HG03442 (cell line): ENCODE measurements at regions not wholly inside any gene's neighbourhood (a gene's known extent, or its start where the extent isn't known, plus 50 kb on each side); places are given as distances from the start of the nearest gene placed in this dataset.
A peak's percentile ranks its signal among the peaks of the same experiment; 100 is the strongest.
"Not testable (repeated sequence)": the region's sequence is repeated elsewhere in the genome, so short reads cannot be mapped to it uniquely, and the experiment has no call there.

Source experiments
- ATAC-seq: cut with Tn5 transposase; IDR thresholded peaks from one replicate; pipeline ENCODE4 v1.9.1; 2021; ENCODE audit warnings: mild to moderate bottlenecking, moderate library complexity; ENCODE audit not compliant: unreplicated experiment

DNA sequence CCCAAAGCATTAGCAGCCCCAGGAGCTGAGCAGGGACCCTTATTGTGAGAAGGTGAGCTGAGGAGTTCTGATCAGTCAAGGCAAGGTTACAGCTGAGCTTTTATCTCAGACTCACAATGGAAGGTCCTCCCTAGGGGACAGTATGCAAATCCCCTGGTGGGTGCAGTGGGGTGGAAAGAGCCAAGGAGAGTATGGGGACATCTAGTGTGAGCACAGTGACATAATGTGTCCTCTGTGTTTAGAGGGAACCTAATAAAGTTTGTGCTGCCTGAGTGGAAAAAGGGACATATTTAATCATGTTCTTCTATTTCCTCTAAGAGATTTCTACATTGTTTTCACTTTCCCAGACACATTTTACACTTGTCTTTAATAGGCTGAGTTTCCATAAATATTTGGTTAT lies 438.0 kb downstream of the RPIA start:
- ATAC-seq = not testable (repeated sequence)

DNA sequence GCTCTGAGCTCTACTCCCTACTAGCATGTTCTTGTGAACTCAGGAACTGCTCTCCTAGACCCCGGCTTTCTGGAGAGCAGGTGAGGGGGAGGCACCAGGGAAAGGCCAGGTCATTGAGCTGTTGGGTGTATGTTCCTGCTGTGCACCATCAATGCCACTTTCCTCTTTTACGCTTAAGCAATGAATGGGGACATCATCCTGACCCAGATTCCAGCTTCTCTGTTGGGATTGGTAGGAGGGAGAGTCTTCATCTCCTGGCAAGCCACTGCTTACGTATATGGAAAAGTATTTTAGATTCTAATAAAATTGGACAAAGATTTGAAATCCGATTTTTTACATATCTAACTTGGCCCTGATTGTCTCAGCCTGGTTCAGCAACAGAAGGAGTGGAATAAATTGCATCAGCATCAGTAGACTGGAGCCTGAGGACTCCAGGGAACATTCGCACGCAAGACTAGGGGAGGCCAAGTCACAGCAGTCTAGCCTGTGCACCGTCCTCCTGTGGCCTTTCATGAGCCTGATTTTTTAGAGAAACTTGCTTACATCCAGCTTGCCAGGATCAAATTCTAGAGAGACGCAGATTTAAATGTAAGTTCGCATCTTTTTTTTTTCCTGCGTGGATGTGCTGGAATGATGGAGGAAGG lies 439.3 kb downstream of the RPIA start:
- not testable (repeated sequence) for ATAC-seq

DNA sequence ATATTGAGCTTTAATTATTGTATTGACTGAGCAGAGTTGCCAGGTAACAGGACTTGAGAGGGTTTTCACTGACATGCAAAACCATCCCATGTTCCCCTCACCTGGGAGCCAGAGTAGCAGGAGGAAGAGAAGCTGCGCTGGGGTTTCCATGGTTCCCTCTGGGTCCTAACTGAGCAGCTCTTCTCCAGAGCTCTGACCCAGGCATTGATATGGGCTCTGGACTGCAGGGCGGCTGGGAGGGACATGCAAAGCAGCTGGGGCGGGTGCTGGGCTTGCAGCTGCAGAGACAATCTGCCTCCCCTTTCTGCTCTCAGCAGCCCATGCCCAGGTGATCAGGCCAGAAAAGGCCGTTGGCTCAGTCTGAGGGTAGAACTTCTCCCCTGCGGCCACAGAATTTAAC lies 451.5 kb downstream of the RPIA start:
- not testable (repeated sequence) for ATAC-seq

DNA sequence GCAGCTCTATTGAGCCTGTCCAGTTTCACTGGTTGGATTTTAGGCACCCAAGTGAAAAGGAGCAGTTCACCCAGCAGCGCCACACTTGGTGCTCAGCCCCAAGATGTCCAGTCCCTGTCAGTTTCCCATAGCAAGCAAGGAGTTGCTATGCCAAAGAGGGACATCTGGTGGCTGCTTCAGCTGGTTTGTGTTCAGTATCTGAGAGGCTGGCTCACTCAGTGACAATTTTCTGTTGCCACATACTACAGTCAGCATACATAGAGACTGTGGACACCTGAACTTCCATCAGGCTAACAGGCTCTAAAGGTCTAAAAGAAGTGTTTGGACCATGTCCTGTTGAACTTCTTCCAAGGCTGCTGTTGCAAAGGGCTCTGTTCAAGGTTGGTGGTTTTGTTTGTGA lies 453.9 kb downstream of the RPIA start:
- not testable (repeated sequence) for ATAC-seq

DNA sequence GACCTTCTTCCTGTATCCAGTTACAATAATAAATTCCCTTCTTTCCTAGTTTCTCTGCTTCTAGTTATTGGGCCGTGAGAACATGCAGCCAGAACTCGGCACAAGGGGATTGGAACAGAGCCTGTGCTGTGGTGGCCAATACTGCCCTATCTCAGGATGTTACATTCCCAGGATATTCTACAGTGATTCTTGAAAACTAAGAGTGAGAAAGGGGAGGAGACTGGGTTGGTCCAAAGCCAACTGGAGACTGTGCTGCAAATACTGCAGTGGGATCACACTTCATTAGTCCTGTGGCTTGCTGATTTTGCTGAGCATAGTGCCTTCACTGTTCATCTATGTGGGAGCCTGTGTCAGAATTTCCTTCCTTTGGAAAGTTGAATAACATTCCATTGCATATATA lies 456.8 kb downstream of the RPIA start:
- not testable (repeated sequence) for ATAC-seq

DNA sequence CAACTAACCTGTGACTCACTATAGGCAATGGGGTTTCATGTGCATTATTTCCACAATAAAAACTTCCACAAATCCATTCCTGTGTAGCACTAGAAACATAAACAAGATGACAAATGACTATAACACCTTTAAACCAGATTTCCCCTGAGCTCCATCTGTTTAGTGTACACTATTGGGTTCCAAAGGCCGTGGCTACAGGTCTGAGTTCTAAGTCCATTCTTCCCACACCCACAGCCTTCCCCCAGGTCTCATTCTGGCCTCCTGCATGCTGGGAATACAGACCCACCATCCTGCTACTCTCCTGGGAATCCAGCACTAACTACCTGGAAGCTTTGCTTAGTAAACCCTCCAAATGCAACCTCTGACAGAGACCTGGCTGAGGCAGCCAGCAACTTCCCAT lies 460.2 kb downstream of the RPIA start:
- not testable (repeated sequence) for ATAC-seq

DNA sequence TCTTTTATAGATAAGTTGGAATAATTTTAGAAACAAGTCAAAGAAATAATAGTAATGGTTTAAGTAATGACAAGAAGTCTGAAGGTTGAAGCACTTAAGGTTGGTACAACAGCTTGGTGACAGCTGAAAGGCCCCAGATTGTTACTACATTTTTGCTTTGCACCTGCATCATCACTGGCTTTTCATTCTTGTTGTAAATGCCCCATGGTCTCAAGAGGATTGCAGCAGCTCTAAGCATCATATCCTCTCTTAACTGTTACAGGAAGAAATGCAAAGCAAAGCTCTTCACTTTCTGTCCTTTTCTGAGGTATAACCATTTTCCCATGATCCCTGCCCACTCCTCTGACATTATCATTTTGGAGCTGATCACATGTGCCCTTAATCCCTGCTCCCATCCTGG lies 461.0 kb downstream of the RPIA start:
- ATAC-seq = not testable (repeated sequence)

DNA sequence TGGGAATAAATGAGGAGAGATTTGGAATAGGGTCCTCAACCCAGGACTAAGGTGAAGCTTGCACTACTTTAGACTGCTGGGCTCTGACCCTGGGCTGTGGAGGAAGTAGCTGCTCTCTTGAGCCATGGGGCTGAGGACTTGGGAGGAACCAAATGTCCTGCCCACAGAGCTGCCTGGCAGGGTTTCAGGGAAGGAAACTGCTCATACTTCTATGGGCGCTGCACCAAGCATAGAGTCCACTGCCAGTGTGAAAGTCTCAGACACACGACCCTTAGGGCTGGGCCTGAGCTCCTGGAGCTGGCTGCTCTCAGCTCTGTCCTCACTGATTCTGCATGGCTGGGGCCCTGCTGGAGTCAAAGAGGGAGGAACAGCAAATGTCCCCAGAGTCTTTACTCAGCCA lies 461.7 kb downstream of the RPIA start:
- not testable (repeated sequence) for ATAC-seq

DNA sequence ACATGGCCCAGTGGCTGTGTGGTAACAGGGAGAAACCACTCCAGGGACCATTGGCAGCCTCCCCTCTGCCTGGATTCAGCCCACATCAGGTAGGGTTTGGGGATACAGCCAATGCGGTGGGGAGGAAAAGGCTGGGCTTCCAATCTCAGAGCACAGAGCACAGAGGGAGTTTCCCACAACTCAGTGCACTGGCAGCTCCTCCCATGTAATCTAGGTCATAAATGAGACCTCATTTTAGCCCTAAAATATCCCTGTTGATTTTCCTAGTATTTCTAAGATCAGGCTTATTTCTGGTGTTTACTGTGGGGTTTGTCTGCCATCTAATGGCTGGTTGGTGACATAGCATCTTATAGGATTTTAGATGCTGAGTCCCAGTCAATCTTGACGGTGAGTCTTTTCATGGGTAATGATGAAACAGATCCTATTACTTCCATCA lies 462.8 kb downstream of the RPIA start:
- peak; percentile 54 for ATAC-seq

DNA sequence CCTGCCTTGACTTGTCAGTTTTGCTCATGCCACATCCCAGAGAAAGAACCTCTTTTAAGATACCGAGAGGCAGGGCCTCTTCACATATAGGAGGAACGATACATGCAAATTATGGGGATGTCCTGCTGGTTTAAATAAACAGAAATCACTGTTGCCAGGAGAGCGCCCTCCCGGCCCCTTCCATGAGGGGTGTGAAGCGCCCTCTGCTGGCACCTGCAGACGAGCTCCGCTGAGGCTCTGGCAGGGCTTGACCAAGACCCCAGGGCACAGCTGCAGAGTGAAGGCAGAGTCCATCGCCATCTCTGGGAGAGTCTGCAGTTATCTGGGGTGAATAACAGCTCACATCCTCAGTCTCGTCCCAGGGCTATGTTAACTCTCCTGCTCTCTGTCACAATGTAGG lies 468.8 kb downstream of the RPIA start:
- peak; percentile 84 for ATAC-seq

DNA sequence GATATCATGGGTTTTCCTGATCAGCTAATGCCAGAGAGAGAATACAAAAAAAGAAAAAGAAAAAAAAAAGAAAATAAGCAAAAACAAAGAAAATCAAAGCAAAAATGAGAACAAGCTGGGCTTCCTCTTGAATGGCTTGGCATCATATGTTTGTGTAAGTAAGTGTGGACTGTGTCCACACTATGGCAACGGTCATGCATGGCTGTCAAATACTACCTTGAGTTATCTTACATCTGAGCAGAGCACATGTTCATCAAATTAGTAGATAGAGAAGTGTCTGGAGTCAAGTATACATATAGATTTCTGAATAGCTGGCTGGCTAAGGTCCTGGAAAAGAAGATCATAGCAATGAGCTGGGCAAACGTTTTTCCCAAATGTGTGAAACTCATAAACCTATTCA lies 470.2 kb downstream of the RPIA start:
- not testable (repeated sequence) for ATAC-seq

DNA sequence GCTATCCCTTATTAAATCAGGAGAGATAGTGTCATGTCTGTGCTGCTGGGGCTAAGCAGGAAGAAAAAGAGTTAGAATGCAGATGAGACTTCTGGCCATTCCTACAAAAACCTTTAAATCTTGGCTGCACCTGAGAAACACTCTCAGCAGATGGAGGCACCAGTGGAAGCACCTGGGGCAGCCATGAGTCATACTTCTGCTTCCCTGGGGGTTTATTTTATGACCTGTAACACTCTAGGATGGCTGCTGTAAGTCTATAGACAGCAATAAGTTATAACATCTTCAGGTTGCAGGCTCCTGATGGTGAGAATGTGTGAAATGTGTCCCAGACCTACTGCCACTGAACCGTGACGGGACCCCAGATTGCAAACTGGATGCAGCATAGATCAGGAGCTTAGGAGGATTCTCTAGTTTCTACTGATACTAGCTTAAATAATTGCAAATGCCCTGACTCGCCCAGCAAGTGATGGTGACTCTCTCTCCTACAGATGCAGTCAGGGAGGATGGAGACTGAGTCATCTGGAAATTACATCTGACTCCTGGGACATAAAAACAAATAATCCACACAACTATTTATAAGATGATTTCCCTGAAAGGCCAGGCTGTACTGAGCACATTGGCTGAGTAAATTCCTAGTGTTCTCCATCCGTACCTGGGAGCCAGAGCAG lies 479.2 kb downstream of the RPIA start:
- not testable (repeated sequence) for ATAC-seq

DNA sequence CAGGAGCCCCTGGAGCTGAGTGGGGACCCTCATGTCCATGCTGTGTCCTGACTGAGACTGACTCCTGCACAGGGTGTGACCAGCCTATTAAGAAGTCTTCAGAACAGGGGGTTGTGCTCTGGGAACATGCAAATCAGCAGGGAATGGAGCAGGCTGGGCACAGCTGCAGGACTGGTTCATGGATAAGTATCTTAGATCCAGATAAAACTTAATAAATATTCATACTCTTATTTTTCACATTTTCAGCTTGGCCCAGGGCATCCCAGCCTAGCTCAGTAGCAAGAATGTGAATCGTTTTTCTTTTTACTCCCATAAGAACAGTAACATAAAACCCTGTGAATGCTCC lies 479.7 kb downstream of the RPIA start:
- not testable (repeated sequence) for ATAC-seq

DNA sequence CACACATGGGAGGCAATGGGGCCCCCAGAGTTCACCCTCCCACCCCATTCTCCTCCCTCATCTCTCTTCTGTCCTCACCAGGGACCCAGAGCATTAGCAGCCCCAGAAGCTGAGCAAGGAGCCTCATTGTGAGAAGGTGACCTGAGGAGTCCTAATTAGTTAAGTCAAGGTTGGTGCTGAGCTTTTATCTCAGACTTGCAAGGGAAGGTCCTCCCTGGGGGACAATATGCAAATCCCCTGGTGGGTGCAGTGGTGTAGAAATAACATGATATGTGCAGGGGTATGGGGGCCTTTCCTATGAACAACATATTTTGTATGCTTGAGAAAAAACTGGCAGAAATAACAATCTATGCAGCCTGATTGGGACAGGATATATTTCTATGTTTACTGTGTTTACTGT lies 485.5 kb downstream of the RPIA start:
- ATAC-seq = not testable (repeated sequence)

DNA sequence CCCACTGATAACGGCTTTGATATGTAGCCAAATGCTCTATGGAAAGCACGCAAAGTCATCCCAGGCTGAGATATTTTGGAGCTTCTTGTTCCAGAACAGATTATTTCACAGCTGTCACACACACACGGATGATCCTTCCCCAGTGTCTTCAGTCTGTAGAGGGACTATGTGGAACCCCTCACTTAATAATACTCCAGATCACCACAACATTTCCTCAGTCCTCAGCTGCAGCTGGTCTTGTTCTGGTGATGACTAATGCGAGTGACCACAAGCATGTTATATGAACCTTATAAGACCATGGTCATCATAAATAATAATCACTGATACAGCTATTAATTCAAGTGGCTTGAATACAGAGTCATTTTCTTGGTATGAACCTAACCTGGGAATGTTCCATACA lies 490.7 kb downstream of the RPIA start:
- not testable (repeated sequence) for ATAC-seq

DNA sequence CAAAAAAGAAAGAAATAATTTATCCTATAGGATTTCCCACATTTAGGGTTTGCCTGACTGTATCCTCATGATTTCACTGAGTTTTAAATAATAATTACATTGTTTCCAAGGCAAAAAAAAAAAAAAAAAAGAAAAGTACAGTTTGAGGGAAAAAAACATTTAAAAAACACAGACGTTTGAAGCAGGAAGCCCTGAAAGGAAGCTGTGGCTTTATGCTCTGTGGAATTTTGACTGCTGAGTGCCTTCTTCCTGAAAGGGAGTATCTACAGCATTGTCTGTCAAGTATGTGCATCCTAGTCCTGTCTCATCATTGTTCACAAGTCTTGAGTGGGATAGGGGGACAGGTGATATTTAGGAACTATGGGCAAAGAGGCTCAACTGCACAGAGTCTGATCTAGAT lies 493.3 kb downstream of the RPIA start:
- not testable (repeated sequence) for ATAC-seq

DNA sequence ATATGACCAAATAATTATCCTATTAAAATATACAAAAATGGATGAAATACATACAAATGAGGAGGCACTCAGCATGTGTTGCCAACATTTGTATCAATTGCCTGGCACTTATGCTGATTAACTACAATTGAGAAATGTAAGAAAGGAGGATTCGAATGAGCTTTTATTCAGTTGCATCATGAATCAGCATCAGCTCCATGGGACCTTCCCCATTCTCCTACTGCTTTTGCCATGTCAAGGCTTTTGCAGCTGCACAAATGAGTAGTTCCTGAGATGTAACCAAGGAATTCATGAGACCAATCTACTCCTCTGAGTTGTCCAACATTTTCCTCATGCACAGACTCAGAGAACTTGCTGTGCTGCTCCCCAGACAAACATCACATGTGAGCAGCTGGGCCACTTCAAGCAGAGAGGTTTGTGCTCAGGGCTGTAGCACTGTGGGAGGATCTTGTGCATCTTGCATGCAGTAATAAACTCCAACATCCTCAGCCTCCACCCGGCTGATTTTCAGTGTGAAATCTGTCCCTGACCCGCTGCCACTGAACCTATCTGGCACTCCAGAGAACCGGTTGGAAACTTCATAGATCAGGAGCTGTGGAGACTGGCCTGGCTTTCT lies 504.3 kb downstream of the RPIA start:
- not testable (repeated sequence) for ATAC-seq

DNA sequence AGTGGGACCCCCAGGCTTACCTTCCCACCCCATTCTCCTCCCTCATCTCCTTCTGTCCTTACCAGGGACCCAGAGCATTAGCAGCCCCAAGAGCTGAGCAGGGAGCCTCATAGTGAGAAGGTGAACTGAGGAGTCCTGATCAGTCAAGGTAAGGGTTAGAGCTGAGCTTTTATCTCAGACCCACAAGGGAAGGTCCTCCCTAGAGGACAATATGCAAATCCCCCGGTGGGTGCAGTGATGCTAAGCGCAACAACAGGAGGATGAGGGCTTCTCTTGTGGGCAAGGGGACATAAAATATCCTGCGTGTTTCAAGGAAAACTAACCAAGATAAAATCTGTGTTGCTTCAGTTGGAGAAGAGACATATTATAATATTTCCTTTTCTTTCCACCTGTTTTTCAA lies 505.2 kb downstream of the RPIA start:
- not testable (repeated sequence) for ATAC-seq

DNA sequence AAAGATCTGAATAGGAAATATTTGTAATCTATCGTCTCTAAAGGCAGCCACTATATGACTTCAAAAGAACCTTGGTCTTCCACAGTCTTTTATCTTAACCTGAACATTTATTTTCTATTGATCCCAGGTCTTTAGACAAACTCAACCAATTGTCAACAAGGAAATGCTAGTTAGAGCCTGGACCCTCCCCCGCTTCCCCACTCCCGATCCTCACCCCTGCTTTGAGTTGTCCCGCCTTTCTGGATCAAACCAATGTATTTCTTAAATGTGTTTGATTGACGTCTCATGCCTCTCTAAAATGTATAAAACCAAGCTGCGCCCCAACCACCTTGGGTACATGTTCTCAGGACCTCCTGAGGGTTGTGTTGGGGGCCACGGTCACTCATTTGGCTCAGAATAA lies 506.6 kb downstream of the RPIA start:
- ATAC-seq = not testable (repeated sequence)

DNA sequence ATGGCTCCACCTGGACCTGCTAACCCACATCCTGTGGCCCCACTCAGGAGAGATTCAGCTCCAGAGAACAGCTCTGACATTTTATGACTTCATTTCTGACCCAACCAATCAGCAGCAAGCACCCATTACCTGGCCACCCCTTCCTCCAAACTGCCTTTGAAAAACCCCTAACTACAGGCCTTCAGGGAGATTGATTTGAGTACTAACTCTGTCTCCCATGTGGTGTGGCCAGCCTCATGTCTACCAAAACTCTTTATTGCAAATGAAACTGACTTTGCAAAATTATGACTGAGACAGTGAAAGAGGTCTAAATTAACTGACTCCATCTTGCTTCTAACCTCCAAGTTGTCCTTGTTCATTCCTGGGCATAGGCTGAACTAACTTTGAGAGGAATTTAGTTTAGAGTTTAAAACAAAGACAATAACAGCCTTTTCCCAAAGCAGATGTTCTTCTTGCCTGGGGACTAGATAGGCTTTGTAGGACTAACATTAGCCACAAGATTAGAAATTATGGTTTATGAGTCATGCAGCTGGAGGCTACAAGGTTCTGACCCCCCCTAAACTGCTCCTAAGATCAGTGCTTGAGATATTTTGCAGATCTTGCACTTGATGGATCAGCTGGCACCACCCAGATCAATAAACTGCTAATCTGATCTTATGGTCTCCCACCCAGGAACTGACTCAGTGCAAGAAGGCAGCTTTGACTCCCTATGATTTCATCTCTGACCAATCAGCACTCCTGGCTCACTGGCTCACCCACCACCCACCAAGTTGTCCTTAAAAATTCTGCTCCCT lies 508.2 kb downstream of the RPIA start:
- ATAC-seq = not testable (repeated sequence)

DNA sequence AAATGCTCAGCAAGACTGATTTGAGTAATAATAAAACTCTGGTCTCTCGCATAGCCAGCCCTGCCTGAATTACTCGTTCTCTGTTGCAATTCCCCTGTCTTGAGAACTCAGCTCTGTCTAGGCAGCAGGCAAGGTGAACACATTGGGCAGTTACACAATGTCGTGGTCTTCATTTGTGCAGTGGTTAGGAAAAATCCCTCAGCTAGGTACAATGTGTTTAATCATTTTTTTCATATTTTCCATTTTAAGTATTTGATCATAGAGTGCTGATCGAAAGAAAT lies 508.7 kb downstream of the RPIA start:
- not testable (repeated sequence) for ATAC-seq

DNA sequence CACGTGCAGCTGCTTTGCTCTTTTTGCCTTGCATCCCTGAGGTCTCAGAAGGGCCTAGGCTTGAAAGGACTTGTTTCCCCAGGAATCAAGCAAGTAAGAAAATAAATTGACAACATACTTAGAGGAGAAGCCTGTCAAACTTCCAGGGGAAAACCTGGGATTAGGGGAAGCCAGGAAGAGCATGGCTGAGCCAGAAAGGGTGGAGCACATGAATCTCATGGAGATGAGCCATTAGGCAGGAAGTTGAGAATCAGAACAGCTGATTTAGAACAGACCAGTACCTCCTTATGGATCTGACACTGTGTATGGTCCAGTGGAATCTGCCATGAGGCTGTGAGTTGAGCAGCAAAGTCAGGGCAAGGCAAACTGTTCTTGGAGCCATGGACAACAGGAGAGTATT lies 511.0 kb downstream of the RPIA start:
- not testable (repeated sequence) for ATAC-seq
